ENCODE measurements at regions not wholly inside any gene's neighbourhood (a gene's known extent, or its start where the extent isn't known, plus 50 kb on each side); places are given as distances from the start of the nearest gene placed in this dataset.
A peak's percentile ranks its signal among the peaks of the same experiment; 100 is the strongest.

DNA sequence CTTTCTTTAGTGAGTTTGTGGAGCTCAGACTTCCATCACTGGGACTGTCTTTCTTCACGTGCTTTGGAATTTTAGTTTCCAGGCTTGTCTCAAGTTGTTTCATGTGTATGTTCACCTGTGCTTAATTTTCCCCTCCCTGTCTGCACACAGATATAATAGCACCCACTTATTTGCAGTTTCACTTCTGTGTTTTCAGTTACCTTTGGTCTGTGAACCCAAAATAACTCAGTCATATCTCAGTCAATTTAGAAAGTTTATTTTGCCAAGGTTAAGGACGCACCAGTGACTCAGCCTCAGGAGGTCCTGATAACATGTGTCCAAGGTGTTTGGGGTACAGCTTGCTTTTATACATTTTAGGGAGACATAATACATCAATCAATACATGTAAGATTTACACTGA is 330.4 kb downstream of the ICE1 start:
- peak overlapping the region; percentile 88 for H3K27ac Mint-ChIP-seq
- TF ChIP-seq, protein P1, sequence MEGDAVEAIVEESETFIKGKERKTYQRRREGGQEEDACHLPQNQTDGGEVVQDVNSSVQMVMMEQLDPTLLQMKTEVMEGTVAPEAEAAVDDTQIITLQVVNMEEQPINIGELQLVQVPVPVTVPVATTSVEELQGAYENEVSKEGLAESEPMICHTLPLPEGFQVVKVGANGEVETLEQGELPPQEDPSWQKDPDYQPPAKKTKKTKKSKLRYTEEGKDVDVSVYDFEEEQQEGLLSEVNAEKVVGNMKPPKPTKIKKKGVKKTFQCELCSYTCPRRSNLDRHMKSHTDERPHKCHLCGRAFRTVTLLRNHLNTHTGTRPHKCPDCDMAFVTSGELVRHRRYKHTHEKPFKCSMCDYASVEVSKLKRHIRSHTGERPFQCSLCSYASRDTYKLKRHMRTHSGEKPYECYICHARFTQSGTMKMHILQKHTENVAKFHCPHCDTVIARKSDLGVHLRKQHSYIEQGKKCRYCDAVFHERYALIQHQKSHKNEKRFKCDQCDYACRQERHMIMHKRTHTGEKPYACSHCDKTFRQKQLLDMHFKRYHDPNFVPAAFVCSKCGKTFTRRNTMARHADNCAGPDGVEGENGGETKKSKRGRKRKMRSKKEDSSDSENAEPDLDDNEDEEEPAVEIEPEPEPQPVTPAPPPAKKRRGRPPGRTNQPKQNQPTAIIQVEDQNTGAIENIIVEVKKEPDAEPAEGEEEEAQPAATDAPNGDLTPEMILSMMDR (IDR thresholded peaks at IDR 0.05): no peak

DNA sequence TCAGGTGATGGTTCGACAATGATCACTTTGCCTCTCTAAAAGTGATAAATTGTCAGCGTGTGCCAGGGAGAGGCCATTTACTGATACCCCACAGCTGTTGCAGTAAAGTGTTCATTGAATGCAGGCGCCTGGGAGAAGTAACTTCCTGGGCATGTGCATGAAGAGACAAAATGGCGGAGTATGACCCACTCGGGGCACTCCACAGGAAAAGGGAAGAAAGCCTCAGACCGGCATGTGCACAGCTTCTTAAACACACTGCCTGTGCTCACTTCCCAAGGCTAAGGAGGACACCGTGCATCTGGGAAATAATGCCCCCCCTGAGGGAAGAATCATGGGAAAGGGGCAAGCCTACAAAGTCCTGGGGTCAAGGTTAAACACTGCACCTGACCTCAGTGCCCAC is 329.5 kb downstream of the ICE1 start:
- Mint-ChIP-seq H3K36me3 (ENCODE audit: low read depth) (no peaks in the 10 kb centered on the region), H3K4me3 (peak overlapping the region; percentile 68), H3K27me3 (no peaks in the 10 kb centered on the region), H3K9me3 (peaks cover under 1% of the 10 kb centered on the region), H3K4me1 (peaks cover 74% of the 10 kb centered on the region), H3K27ac (peak overlapping the region; percentile 88)
- DNase-seq (no peak), ATAC-seq (ENCODE audit: low read depth) (peak; percentile 16)
- ChIA-PET POLR2A (interaction anchor here (0.6 kb wide), 1 partner anchor 870 kb away, joined by 3 read pairs; no protein-coding TSS in a partner anchor), CTCF (no interaction called here)
- intact Hi-C loops (cut with micrococcal nuclease): loop anchor here (1.0 to 10.0 kb wide), 4 partner anchors 13 to 963 kb away; partner anchors contain the start of gene TENT4A
- TF ChIP-seq, protein P1 (IDR thresholded peaks at IDR 0.05): no peak

More for the DNA sequence above, 330.4 kb downstream of the ICE1 start:
- no peaks in the 10 kb centered on the region for H3K36me3 Mint-ChIP-seq (ENCODE audit: low read depth)
- intact Hi-C loops (cut with micrococcal nuclease): loop anchor here (5.0 to 10.0 kb wide), 3 partner anchors 258 to 962 kb away; partner anchors contain the start of gene TENT4A
- CTCF ChIA-PET: no interaction called here
- H3K4me1 Mint-ChIP-seq: peaks cover 80% of the 10 kb centered on the region
- ATAC-seq (ENCODE audit: low read depth) (peak; percentile 56), DNase-seq (no peak)
- no peaks in the 10 kb centered on the region for H3K27me3 Mint-ChIP-seq
- H3K9me3 Mint-ChIP-seq: no peaks in the 10 kb centered on the region
- POLR2A ChIA-PET: no interaction called here
- H3K4me3 Mint-ChIP-seq: peak overlapping the region; percentile 42

DNA sequence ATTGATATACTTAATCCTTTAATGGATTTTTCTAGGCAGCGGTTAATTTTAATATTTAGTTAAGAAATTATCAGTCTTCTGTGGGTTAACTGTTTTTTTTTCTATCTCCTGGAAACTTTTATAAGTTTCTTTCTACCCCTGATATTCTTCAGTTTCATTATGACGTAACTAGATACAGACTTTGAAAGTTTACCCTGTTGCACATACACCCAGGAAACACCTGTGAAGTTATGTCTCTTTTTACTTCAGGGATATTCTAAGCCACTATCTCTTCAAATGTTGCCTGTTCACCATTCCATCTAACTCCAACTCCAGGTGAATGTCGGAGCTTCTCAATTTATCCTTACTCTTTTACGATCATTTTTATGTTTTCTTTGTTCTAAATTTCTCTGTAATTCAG is 329.0 kb downstream of the ICE1 start:
- POLR2A ChIA-PET: interaction anchor here (0.6 kb wide), 1 partner anchor 870 kb away, joined by 3 read pairs; no protein-coding TSS in a partner anchor
- H3K9me3 Mint-ChIP-seq: peaks cover 4% of the 10 kb centered on the region
- DNase-seq (no peak), ATAC-seq (ENCODE audit: low read depth) (peak; percentile 38)
- CTCF ChIA-PET: no interaction called here
- peak overlapping the region; percentile 88 for H3K27ac Mint-ChIP-seq
- H3K27me3 Mint-ChIP-seq: no peaks in the 10 kb centered on the region
- H3K4me3 Mint-ChIP-seq: peak overlapping the region; percentile 68
- no peaks in the 10 kb centered on the region for H3K36me3 Mint-ChIP-seq (ENCODE audit: low read depth)
- H3K4me1 Mint-ChIP-seq: peaks cover 70% of the 10 kb centered on the region
- TF ChIP-seq, protein P1 (IDR thresholded peaks at IDR 0.05): no peak
- intact Hi-C loops (cut with micrococcal nuclease): loop anchor here (1.0 to 10.0 kb wide), 4 partner anchors 12 to 963 kb away; partner anchors contain the start of gene TENT4A

DNA sequence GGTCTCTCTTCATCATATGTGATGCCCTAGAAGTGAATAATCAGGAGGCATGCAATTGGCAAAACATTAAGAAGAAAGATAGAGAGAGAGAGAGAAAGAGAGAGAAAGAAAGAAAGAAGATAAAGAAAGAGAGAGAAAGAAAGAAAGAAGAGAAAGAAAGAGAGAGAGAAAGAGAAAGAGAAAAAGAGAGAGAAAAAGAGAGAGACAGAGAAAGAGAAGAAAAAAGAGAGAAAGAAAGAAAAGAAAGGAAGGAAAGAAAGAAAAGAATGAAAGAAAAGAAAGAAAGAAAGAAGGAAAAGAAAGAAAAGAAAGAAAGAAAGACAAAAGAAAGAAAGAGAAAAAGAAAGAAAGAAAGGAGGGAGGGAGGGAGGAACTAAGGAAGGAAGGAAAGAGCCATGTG is 318.9 kb downstream of the ICE1 start:
- Mint-ChIP-seq H3K27me3 (no peaks in the 10 kb centered on the region), H3K9me3 (peaks cover 21% of the 10 kb centered on the region), H3K4me3 (no peak overlapping the region), H3K27ac (no peak overlapping the region), H3K36me3 (ENCODE audit: low read depth) (no peaks in the 10 kb centered on the region), H3K4me1 (peaks cover 37% of the 10 kb centered on the region)
- ATAC-seq (ENCODE audit: low read depth) (no peak), DNase-seq (no peak)
- TF ChIP-seq, protein P1 (IDR thresholded peaks at IDR 0.05): no peak
- ChIA-PET CTCF (no interaction called here), POLR2A (no interaction called here)
- intact Hi-C loops (cut with micrococcal nuclease): no loop called here

DNA sequence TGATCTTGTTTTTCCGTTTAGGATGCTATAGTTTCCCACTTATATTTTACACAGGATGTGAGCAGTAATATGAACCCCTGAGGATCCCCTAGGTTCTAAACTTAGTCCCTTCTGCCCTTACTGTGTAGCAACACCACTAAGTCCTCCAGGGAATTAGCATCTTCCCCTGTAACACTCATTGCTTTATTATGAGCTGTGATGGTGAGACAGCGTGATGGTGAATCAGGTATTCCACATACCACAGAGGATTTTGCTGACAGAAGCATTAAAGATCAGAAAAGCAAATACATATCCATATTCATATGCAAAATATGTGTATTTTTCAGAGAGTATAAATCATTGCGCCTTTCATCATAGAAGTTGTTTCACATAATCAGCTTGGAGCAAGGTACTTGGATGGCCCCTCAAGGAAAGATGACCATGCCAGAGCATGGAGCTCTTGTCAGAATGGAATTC is 317.0 kb downstream of the ICE1 start:
- CTCF ChIA-PET: no interaction called here

More for the DNA sequence above, 317.0 kb downstream of the ICE1 start:
- intact Hi-C loops (cut with micrococcal nuclease): loop anchor here (1.0 kb wide), 1 partner anchor 12 kb away; no protein-coding TSS in a partner anchor
- DNase-seq (no peak), ATAC-seq (ENCODE audit: low read depth) (peak; percentile 68)
- POLR2A ChIA-PET: no interaction called here
- Mint-ChIP-seq H3K4me1 (peaks cover 49% of the 10 kb centered on the region), H3K27ac (peak overlapping the region; percentile 66), H3K36me3 (ENCODE audit: low read depth) (no peaks in the 10 kb centered on the region), H3K9me3 (peaks cover 9% of the 10 kb centered on the region), H3K4me3 (peak overlapping the region; percentile 13), H3K27me3 (no peaks in the 10 kb centered on the region)
- TF ChIP-seq, protein P1 (IDR thresholded peaks at IDR 0.05): no peak
